Adrenal gland (tissue), 9 donors: ENCODE measurements at regions not wholly inside any gene's neighbourhood (a gene's known extent, or its start where the extent isn't known, plus 50 kb on each side); places are given as distances from the start of the nearest gene placed in this dataset.
"Not testable (repeated sequence)": the region's sequence is repeated elsewhere in the genome, so short reads cannot be mapped to it uniquely, and the experiment has no call there.

Source experiments
- DNase-seq, 7 donors: peaks; one replicate each; pipeline ENCODE4 v3.0.0-alpha.2; 2019 to 2020
- H3K27ac ChIP-seq, 5 donors: fragments of 200-600 bp; sonication (generic) in 4 of 5; 1 replicate in 3 of 5; 2 replicates in 2 of 5; pipeline versions ENCODE4 v1.5.1 to v1.8.0; 2016 to 2020; ENCODE audit warnings: mild to moderate bottlenecking in 1 of 5
- H3K27me3 ChIP-seq: fragments of 200-600 bp; 2 replicates; pipeline ENCODE4 v1.8.0; 2021
- H3K36me3 ChIP-seq, 2 donors: fragments of 200-600 bp; replicated peaks in 1 of 2; 1 replicate in 1 of 2; 2 replicates in 1 of 2; pipeline versions ENCODE4 v1.5.1 to v1.8.0; 2018 to 2022
- H3K4me1 ChIP-seq, 2 donors: fragments of 200-600 bp; replicated peaks in 1 of 2; 1 replicate in 1 of 2; 2 replicates in 1 of 2; pipeline versions ENCODE4 v1.5.1 to v1.8.0; 2018 to 2021
- H3K4me3 ChIP-seq, 4 donors: fragments of 200-600 bp; sonication (generic) in 3 of 4; one replicate each; pipeline ENCODE4 v1.5.1; 2016 to 2018
- H3K9me3 ChIP-seq, 3 donors: fragments of 200-600 bp; sonication (generic) in 1 of 3; replicated peaks in 1 of 3; 1 replicate in 2 of 3; 2 replicates in 1 of 3; pipeline versions ENCODE4 v1.5.1 to v1.8.0; 2016 to 2021
- POLR2A ChIP-seq, 2 donors: fragments of 450-650 bp; IDR thresholded peaks; one replicate each; pipeline ENCODE4 v1.6.1; 2017; ENCODE audit warnings: antibody characterized with exemption in 2 of 2, mild to moderate bottlenecking in 2 of 2, moderate library complexity in 1 of 2
- WGBS, 4 donors: extraction: QIAGEN DNeasy Blood & Tissue Kit in 2 of 4; methylation state at CpG; one replicate each; pipeline versions ENCODE4 v1.1.5 to v1.1.7; 2013 to 2017; 5-methylcytosine and 5-hydroxymethylcytosine counted together
- intact Hi-C, 2 donors: fragments of 100-400 bp; cut with DNase I; formaldehyde crosslinking; loops; one replicate each; pipeline versions ENCODE4 v1.14.1 to v1.15.0; 2022 to 2023
- TF ChIP-seq, protein P1 (sequence below), 6 experiments: fragments of 450-650 bp in 4 of 6; fragments of 200-600 bp in 2 of 6; sonication (generic) in 1 of 6; IDR thresholded peaks; 1 replicate in 5 of 6; 2 replicates in 1 of 6; pipeline versions ENCODE4 v1.5.1 to v1.8.0; 2016 to 2021; ENCODE audit warnings: antibody characterized with exemption in 6 of 6, mild to moderate bottlenecking in 2 of 6, moderate library complexity in 1 of 6
- donor health status: healthy with polysubstance abuse.
- donor health status: Bipolar disorder and iron deficiency.
- donor health status: DM: yes; HTN: yes; CAD: no.
- donor health status: DM: no; HTN: no; CAD: no.
- donor health status: DM: no; HTN: no; CAD: no.

DNA sequence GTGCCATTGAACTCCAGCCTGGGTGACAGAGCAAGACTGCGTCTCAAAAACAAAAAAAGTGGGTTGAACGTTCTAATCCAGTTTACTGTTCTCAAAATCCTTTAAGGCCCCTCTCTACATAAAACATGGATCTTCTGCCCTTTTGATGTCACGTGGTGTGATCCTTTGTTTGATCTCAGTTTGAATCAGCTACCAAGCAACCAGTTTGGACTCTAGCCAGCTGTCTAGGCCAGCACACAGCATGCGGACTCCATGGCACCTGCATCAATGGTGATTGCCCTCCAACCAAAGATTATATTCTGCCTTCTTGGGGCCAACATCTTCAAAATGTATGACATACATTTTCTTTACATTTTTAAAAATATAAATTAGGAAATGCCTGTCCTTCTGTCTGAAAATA, 365.4 kb downstream of the NDFIP2 start:
- no peak for TF ChIP-seq POLR2A (IDR thresholded peaks at IDR 0.05)
- TF ChIP-seq, protein P1, sequence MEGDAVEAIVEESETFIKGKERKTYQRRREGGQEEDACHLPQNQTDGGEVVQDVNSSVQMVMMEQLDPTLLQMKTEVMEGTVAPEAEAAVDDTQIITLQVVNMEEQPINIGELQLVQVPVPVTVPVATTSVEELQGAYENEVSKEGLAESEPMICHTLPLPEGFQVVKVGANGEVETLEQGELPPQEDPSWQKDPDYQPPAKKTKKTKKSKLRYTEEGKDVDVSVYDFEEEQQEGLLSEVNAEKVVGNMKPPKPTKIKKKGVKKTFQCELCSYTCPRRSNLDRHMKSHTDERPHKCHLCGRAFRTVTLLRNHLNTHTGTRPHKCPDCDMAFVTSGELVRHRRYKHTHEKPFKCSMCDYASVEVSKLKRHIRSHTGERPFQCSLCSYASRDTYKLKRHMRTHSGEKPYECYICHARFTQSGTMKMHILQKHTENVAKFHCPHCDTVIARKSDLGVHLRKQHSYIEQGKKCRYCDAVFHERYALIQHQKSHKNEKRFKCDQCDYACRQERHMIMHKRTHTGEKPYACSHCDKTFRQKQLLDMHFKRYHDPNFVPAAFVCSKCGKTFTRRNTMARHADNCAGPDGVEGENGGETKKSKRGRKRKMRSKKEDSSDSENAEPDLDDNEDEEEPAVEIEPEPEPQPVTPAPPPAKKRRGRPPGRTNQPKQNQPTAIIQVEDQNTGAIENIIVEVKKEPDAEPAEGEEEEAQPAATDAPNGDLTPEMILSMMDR (IDR thresholded peaks at IDR 0.05), result no peak
- H3K4me1 ChIP-seq, result no peaks in the 10 kb centered on the region
- H3K4me3 ChIP-seq, result no peak overlapping the region
- intact Hi-C loops, result no loop called here
- no peaks in the 10 kb centered on the region for H3K27me3 ChIP-seq
- no peak overlapping the region for H3K27ac ChIP-seq
- 75 to 82% (median 79%) methylated on average over 4 of the region's 4 CpGs for WGBS, 4 donors
- no peak for DNase-seq
- no peaks in the 10 kb centered on the region for H3K9me3 ChIP-seq
- H3K36me3 ChIP-seq, result no peaks in the 10 kb centered on the region

DNA sequence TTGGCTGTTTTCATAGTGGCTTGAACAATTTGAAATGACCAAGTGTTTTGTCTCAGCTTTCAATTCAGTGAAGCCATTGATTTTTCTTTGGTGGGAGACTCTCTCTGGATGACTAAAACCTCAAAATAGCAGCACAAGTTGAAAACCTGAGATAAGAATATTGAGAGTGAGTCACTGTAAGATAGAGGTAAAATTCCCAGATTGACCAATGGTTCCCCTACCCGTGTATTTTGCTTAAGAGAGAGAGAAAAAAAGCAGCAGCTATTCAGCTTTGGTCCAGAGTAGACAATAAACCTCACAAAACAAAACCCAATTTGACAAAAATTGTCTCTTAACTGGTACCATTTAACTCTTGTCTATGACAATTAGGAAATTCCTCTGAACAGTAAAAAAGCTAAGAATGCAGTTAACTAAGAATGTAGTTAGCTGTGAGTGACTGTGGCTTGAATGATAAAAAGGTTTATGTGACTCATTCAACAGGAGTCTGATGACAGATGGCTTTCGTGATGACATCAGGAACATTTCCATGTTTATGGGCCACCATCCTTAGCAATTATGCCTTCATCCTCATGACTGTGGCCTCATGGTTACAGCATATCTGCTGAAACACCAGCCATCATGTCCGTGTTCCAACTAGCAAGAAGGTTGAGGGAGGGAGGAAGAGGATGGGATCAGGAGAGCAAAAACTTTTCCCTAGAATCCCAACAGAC, 356.9 kb downstream of the NDFIP2 start:
- intact Hi-C loops, result no loop called here
- TF ChIP-seq, protein P1 (IDR thresholded peaks at IDR 0.05), result no peak
- no peak for TF ChIP-seq POLR2A (IDR thresholded peaks at IDR 0.05)
- H3K27me3 ChIP-seq, result no peaks in the 10 kb centered on the region
- no peak overlapping the region for H3K27ac ChIP-seq
- no peaks in the 10 kb centered on the region for H3K9me3 ChIP-seq
- H3K4me3 ChIP-seq, result no peak overlapping the region
- no peaks in the 10 kb centered on the region for H3K36me3 ChIP-seq
- DNase-seq, result no peak
- WGBS, 4 donors, result 76 to 81% (median 80%) methylated on average over 3 of the region's 3 CpGs
- H3K4me1 ChIP-seq, result no peaks in the 10 kb centered on the region

DNA sequence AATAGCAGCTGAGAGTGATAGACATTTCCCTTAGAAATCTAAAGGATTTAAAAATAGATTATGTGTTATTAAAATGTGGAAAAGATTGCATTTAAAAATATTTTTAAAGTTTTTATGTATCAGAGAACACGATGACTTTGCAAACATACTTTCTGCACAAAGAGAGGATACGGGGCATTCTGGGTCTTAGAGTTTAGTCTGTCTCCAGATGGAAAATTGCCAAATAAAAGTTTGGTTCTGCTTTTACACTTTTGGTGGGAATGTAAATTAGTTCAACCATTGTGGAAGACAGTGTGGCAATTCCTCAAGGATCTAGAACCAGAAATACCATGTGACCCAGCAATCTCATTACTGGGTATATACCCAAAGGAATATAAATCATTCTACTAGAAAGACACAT, 355.2 kb downstream of the NDFIP2 start:
- WGBS, 4 donors, result 71 to 73% (median 71%) methylated on average over 2 of the region's 2 CpGs
- H3K27me3 ChIP-seq, intact Hi-C loops: not testable (repeated sequence)

DNA sequence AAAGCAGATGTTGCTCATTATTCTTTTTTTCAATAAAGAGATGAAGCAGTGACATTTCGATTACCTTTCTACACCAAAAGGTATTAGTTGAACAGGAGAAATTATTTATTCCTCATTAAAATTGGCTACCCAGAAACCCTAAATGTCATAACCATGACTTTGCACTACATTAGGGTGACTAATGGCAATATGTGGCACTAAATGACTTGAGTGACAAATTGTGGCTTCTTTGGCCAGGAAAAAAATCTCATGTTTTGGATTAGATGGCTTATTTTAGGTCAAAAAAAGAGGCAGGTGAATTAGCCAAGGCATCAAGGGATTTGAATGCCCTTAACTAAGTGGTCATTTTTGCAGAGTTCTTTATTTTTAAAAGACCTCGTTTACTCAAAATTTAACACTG, 353.9 kb downstream of the NDFIP2 start:
- no peaks in the 10 kb centered on the region for H3K36me3 ChIP-seq
- WGBS, 4 donors, result 41 to 51% (median 43%) methylated on average over 2 of the region's 2 CpGs
- no peak overlapping the region for H3K4me3 ChIP-seq
- intact Hi-C loops, result no loop called here
- DNase-seq, result no peak
- no peak overlapping the region for H3K27ac ChIP-seq
- no peaks in the 10 kb centered on the region for H3K27me3 ChIP-seq
- TF ChIP-seq, protein P1 (IDR thresholded peaks at IDR 0.05), result no peak
- TF ChIP-seq POLR2A (IDR thresholded peaks at IDR 0.05), result no peak
- no peaks in the 10 kb centered on the region for H3K4me1 ChIP-seq
- no peaks in the 10 kb centered on the region for H3K9me3 ChIP-seq

More for the DNA sequence above, 355.2 kb downstream of the NDFIP2 start:
- not testable (repeated sequence) for H3K36me3 ChIP-seq, DNase-seq, H3K27ac ChIP-seq, H3K9me3 ChIP-seq, H3K4me1 ChIP-seq, H3K4me3 ChIP-seq

DNA sequence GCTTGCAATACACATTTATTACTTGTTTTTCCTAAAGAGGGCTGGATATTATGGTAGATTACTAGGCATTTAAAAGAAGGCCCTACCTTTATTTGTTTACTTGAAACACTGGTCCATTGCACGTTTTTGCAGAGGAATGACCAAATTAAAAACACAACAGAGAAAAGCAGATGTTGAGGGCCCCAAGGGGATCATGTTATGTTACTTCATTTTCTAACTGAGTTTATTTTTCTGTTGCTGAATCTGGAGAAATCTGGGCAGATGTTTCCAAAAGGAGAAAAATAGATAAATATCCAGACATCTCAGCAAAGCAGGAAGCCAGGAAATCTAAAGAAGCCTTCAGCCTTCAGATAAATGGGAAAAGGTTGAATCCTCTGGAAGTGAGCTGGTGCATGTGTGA, 353.0 kb downstream of the NDFIP2 start:
- H3K36me3 ChIP-seq, result no peaks in the 10 kb centered on the region
- H3K27ac ChIP-seq, result no peak overlapping the region
- no peak for DNase-seq
- no peaks in the 10 kb centered on the region for H3K4me1 ChIP-seq
- no peaks in the 10 kb centered on the region for H3K9me3 ChIP-seq
- H3K27me3 ChIP-seq, result no peaks in the 10 kb centered on the region
- no peak for TF ChIP-seq POLR2A (IDR thresholded peaks at IDR 0.05)
- TF ChIP-seq, protein P1 (IDR thresholded peaks at IDR 0.05), result no peak
- intact Hi-C loops, result no loop called here
- H3K4me3 ChIP-seq, result no peak overlapping the region
- WGBS, 4 donors, result 31 to 67% (median 57%) methylated on average over 1 of the region's 1 CpG
